ENCODE measurements at regions not wholly inside any gene's neighbourhood (a gene's known extent, or its start where the extent isn't known, plus 50 kb on each side); places are given as distances from the start of the nearest gene placed in this dataset.
"Not testable (repeated sequence)": the region's sequence is repeated elsewhere in the genome, so short reads cannot be mapped to it uniquely, and the experiment has no call there.

DNA sequence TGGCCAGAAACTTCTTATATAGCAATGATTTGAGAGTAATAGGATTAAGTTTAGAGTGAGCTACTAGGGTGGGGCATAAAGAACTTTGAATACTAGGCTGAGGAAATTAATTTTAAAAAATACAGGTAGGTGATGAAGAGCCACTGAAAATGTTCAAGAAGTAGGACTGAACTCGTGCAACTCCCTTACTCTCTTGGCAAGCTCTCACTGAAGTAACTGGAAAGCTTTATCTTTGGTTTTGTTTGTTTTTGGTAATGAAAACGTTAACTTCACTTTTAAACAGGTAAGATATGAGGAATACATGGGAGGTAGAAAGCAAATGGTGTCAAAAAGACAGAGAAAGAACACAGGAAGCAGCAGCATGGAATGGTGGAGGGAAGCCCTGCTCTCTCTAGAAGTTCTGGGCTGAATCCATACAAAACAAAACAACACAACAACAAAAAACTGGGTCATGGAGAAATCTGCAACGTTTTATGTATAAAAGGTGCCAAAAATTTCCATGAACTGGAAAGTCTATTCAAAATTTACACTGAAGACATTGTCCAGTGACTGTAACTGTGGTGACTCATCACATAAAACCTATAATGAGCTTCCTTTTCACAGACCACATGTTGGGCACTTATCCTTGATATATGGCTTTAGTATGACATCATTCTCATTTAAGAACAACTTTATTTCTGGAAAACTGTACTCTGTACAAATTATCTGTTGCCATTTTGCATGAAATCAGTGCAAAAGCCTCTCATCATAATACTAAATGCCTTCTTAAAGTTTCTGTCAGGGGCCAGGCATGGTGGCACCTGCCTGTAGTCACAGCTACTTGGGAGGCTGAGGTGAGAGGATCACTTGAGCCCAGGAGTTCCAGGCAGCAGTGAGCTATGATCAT, 91.2 kb upstream of the CHD1 start:
- Mint-ChIP-seq H3K27ac (ENCODE audit: low read depth, unreplicated experiment) (peak overlapping the region; percentile 29), H3K36me3 (ENCODE audit: insufficient read depth, unreplicated experiment) (no peaks in the 10 kb centered on the region), H3K27me3 (ENCODE audit: insufficient read depth, unreplicated experiment) (no peaks in the 10 kb centered on the region), H3K4me1 (ENCODE audit: insufficient read depth, unreplicated experiment) (peaks cover 12% of the 10 kb centered on the region), H3K9me3 (ENCODE audit: unreplicated experiment) (no peaks in the 10 kb centered on the region), H3K4me3 (ENCODE audit: unreplicated experiment) (peak overlapping the region; percentile 5)
- BruUV-seq (replicated peaks): no TSS peak
- CTCF ChIA-PET: interaction anchor here (0.7 to 1.9 kb wide), 7 partner anchors 12 to 679 kb away, joined by 3 to 10 read pairs (median 3); no protein-coding TSS in a partner anchor
- DNase-seq (ENCODE audit: unreplicated experiment): peak; percentile 81
- POLR2A ChIA-PET: interaction anchor here (1.0 to 3.3 kb wide), 6 partner anchors 9 to 245 kb away, joined by 3 to 36 read pairs (median 4); partner anchors contain the start of gene CHD1
- TF ChIP-seq, protein P1, sequence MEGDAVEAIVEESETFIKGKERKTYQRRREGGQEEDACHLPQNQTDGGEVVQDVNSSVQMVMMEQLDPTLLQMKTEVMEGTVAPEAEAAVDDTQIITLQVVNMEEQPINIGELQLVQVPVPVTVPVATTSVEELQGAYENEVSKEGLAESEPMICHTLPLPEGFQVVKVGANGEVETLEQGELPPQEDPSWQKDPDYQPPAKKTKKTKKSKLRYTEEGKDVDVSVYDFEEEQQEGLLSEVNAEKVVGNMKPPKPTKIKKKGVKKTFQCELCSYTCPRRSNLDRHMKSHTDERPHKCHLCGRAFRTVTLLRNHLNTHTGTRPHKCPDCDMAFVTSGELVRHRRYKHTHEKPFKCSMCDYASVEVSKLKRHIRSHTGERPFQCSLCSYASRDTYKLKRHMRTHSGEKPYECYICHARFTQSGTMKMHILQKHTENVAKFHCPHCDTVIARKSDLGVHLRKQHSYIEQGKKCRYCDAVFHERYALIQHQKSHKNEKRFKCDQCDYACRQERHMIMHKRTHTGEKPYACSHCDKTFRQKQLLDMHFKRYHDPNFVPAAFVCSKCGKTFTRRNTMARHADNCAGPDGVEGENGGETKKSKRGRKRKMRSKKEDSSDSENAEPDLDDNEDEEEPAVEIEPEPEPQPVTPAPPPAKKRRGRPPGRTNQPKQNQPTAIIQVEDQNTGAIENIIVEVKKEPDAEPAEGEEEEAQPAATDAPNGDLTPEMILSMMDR (IDR thresholded peaks at IDR 0.05; ENCODE audit: unreplicated experiment): no peak
- intact Hi-C loops (cut with micrococcal nuclease): no loop called here

DNA sequence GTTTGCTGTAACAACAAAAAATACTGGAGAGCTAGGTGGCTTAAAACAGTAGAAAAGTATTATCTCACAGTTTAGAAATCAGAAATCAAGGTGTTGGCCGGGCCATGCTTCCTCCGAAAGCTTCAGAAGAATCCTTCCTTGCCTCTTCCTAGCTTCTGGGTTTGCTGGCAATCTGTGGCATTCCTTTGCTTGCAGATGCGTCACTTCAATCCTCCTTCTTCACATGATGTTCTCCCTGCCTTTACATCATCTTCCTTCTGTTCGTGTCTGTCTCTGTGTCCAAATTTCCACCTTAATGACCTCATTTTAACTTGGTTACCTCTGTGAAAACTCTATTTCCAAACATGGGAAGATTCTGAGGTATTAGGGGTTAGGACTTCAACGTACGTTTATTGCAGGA, 90.4 kb upstream of the CHD1 start:
- intact Hi-C loops (cut with micrococcal nuclease): no loop called here
- DNase-seq (ENCODE audit: unreplicated experiment): no peak
- no TSS peak for BruUV-seq (replicated peaks)
- Mint-ChIP-seq H3K36me3 (ENCODE audit: insufficient read depth, unreplicated experiment) (no peaks in the 10 kb centered on the region), H3K9me3 (ENCODE audit: unreplicated experiment) (no peaks in the 10 kb centered on the region), H3K4me3 (ENCODE audit: unreplicated experiment) (peak overlapping the region; percentile 5), H3K27ac (ENCODE audit: low read depth, unreplicated experiment) (peak overlapping the region; percentile 68), H3K27me3 (ENCODE audit: insufficient read depth, unreplicated experiment) (no peaks in the 10 kb centered on the region), H3K4me1 (ENCODE audit: insufficient read depth, unreplicated experiment) (peaks cover 12% of the 10 kb centered on the region)
- TF ChIP-seq, protein P1 (IDR thresholded peaks at IDR 0.05; ENCODE audit: unreplicated experiment): no peak
- ChIA-PET POLR2A (interaction anchor here (0.5 to 3.3 kb wide), 5 partner anchors 15 to 209 kb away, joined by 3 to 36 read pairs (median 5); partner anchors contain the start of gene CHD1), CTCF (interaction anchor here (0.6 to 1.9 kb wide), 7 partner anchors 13 to 1874 kb away, joined by 3 to 10 read pairs (median 4); no protein-coding TSS in a partner anchor)

DNA sequence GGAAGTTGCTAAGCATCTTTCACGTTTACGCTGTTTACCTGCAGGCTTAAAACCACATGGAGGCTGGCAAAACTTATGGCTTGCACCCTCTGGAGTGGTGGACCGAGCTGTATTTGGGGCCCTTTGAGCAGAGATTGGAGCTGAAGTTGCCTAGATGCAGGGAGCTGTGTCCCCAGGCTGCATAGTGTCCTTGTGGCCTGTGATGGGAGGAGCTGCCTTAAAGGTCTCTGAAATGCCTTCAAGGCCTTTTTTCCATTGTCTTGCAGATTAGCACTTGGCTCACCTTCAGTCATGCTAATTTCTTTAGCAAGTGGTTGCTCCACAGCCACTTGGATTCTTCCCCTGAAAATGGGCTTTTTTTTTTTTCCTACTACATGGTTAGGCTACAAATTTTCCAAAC, 81.5 kb upstream of the CHD1 start:
- H3K27ac Mint-ChIP-seq (ENCODE audit: low read depth, unreplicated experiment): no peak overlapping the region
- H3K4me1 Mint-ChIP-seq (ENCODE audit: insufficient read depth, unreplicated experiment): no peaks in the 10 kb centered on the region
- intact Hi-C loops (cut with micrococcal nuclease): no loop called here
- DNase-seq (ENCODE audit: unreplicated experiment): no peak
- no peaks in the 10 kb centered on the region for H3K36me3 Mint-ChIP-seq (ENCODE audit: insufficient read depth, unreplicated experiment)
- no peaks in the 10 kb centered on the region for H3K27me3 Mint-ChIP-seq (ENCODE audit: insufficient read depth, unreplicated experiment)
- CTCF ChIA-PET: no interaction called here
- POLR2A ChIA-PET: no interaction called here
- TF ChIP-seq, protein P1 (IDR thresholded peaks at IDR 0.05; ENCODE audit: unreplicated experiment): no peak
- H3K9me3 Mint-ChIP-seq (ENCODE audit: unreplicated experiment): no peaks in the 10 kb centered on the region
- no TSS peak for BruUV-seq (replicated peaks)
- H3K4me3 Mint-ChIP-seq (ENCODE audit: unreplicated experiment): no peak overlapping the region

DNA sequence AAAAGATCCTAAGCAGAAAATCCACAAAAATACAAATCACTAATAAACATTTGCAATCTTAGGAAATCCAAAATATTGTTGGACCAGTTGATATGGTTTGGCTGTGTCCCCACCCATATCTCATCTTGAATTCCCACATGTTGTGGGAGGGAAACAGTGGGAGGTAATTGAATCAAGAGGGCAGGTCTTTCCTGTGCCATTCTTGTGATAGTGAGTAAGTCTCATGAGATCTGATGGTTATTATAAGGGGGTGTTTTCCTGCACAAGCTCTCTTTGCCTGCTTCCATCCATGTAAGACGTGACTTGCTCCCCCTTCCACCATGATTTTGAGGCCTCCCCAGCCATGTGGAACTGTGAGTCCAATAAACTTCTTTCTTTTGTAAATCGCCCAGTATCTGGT, 79.2 kb upstream of the CHD1 start:
- not testable (repeated sequence) for DNase-seq (ENCODE audit: unreplicated experiment); H3K4me3 Mint-ChIP-seq (ENCODE audit: unreplicated experiment)

More for the DNA sequence above, 79.2 kb upstream of the CHD1 start:
- CTCF ChIA-PET; intact Hi-C loops (cut with micrococcal nuclease); H3K27me3 Mint-ChIP-seq (ENCODE audit: insufficient read depth, unreplicated experiment); H3K9me3 Mint-ChIP-seq (ENCODE audit: unreplicated experiment); H3K36me3 Mint-ChIP-seq (ENCODE audit: insufficient read depth, unreplicated experiment); BruUV-seq (replicated peaks); H3K4me1 Mint-ChIP-seq (ENCODE audit: insufficient read depth, unreplicated experiment); POLR2A ChIA-PET; H3K27ac Mint-ChIP-seq (ENCODE audit: low read depth, unreplicated experiment): not testable (repeated sequence)
